HEK293 (cell line): ENCODE measurements at regions not wholly inside any gene's neighbourhood (a gene's known extent, or its start where the extent isn't known, plus 50 kb on each side); places are given as distances from the start of the nearest gene placed in this dataset.

Source experiments
- CTCF ChIA-PET: fragments of 350-600 bp; formaldehyde crosslinking; extraction: SDS; loops from one replicate; lab custom pipeline; 2021; ENCODE audit warnings: antibody characterized with exemption; lab: Yijun Ruan, JAX
- POLR2A ChIA-PET: fragments of 300-600 bp; formaldehyde crosslinking; extraction: SDS; loops from one replicate; lab custom pipeline; 2020; ENCODE audit warnings: antibody characterized with exemption, inconsistent platforms; lab: Yijun Ruan, JAX
- H3K27ac ChIP-seq: fragments of 200-500 bp; sonication (Bioruptor generic); 2 replicates; pipeline ENCODE4 v1.5.1; 2014; ENCODE audit warnings: low read depth, low read length, control low read depth, inconsistent platforms; ENCODE audit errors: extremely low read depth
- H3K36me3 ChIP-seq, 2 experiments: fragments of 200-500 bp in 1 of 2; sonication (Bioruptor generic) in 1 of 2; 1 replicate in 1 of 2; 2 replicates in 1 of 2; pipeline ENCODE4 v1.5.1; 2014 to 2017; ENCODE audit warnings: inconsistent platforms in 2 of 2, low read length in 2 of 2; ENCODE audit not compliant: control insufficient read depth in 2 of 2, insufficient read depth in 1 of 2
- H3K4me1 ChIP-seq: fragments of 200-500 bp; sonication (Bioruptor generic); 2 replicates; pipeline ENCODE4 v1.5.1; 2014; ENCODE audit warnings: mild to moderate bottlenecking, low read length, inconsistent platforms; ENCODE audit not compliant: control insufficient read depth, insufficient read depth
- H3K4me3 ChIP-seq: 2 replicates; pipeline ENCODE4 v1.5.1; 2011; ENCODE audit warnings: low read depth, mild to moderate bottlenecking, control low read depth, low read length, moderate library complexity
- H3K9me3 ChIP-seq: fragments of 200-500 bp; sonication (Bioruptor generic); 2 replicates; pipeline ENCODE4 v1.5.1; 2014; ENCODE audit warnings: low read depth, low read length, inconsistent platforms; ENCODE audit not compliant: control insufficient read depth, insufficient read depth
- HOXD13 ChIP-seq: sonication (generic); formaldehyde crosslinking; IDR thresholded peaks from 2 replicates; pipeline ENCODE4 v1.8.0; 2022; ENCODE audit warnings: missing genetic modification reagents, borderline replicate concordance
- ZBTB17 ChIP-seq: fragments of 450-650 bp; formaldehyde crosslinking; IDR thresholded peaks from 2 replicates; pipeline ENCODE4 v1.5.1; 2016; ENCODE audit warnings: missing biosample characterization, missing genetic modification characterization
- ZBTB7A ChIP-seq: fragments of 450-650 bp; formaldehyde crosslinking; IDR thresholded peaks from 2 replicates; pipeline ENCODE4 v1.5.1; 2016; ENCODE audit warnings: low read depth, missing biosample characterization, missing genetic modification characterization
- ZEB2 ChIP-seq: fragments of 450-650 bp; formaldehyde crosslinking; IDR thresholded peaks from 2 replicates; pipeline ENCODE4 v1.5.1; 2016; ENCODE audit warnings: missing biosample characterization, missing genetic modification characterization
- ZFP41 ChIP-seq: fragments of 450-650 bp; formaldehyde crosslinking; IDR thresholded peaks from 2 replicates; pipeline ENCODE4 v1.5.1; 2016; ENCODE audit warnings: missing biosample characterization, missing genetic modification characterization, borderline replicate concordance
- ZNF114 ChIP-seq: fragments of 450-650 bp; formaldehyde crosslinking; IDR thresholded peaks from 2 replicates; pipeline ENCODE4 v1.5.0; 2017; ENCODE audit warnings: missing biosample characterization, missing genetic modification characterization
- ZNF169 ChIP-seq: fragments of 450-650 bp; formaldehyde crosslinking; IDR thresholded peaks from 2 replicates; pipeline ENCODE4 v1.5.1; 2016; ENCODE audit warnings: missing biosample characterization, missing genetic modification characterization
- ZNF24 ChIP-seq: fragments of 450-650 bp; formaldehyde crosslinking; IDR thresholded peaks from 2 replicates; pipeline ENCODE4 v1.5.1; 2016; ENCODE audit warnings: missing biosample characterization, missing genetic modification characterization
- ZNF548 ChIP-seq: fragments of 450-650 bp; formaldehyde crosslinking; IDR thresholded peaks from 2 replicates; pipeline ENCODE4 v1.5.1; 2016; ENCODE audit warnings: missing biosample characterization, missing genetic modification characterization
- ZNF561 ChIP-seq: fragments of 450-650 bp; IDR thresholded peaks from 2 replicates; pipeline ENCODE4 v1.5.1; 2018; ENCODE audit warnings: missing biosample characterization, missing genetic modification characterization, borderline replicate concordance
- ZNF785 ChIP-seq: fragments of 450-650 bp; formaldehyde crosslinking; IDR thresholded peaks from 2 replicates; pipeline ENCODE4 v1.5.1; 2016; ENCODE audit warnings: missing biosample characterization, missing genetic modification characterization
- TF ChIP-seq, protein P1 (sequence below): fragments of 450-650 bp; formaldehyde crosslinking; IDR thresholded peaks from 2 replicates; pipeline ENCODE4 v1.5.1; 2016; ENCODE audit warnings: missing biosample characterization, missing genetic modification characterization
- TF ChIP-seq, protein P2 (sequence below): fragments of 450-650 bp; formaldehyde crosslinking; IDR thresholded peaks from 2 replicates; pipeline ENCODE4 v1.5.1; 2016; ENCODE audit warnings: missing biosample characterization, missing genetic modification characterization, borderline replicate concordance
- TF ChIP-seq, protein P3 (sequence below): fragments of 450-650 bp; formaldehyde crosslinking; IDR thresholded peaks from 2 replicates; pipeline ENCODE4 v1.5.1; 2016; ENCODE audit warnings: missing biosample characterization, missing genetic modification characterization, low read depth

DNA sequence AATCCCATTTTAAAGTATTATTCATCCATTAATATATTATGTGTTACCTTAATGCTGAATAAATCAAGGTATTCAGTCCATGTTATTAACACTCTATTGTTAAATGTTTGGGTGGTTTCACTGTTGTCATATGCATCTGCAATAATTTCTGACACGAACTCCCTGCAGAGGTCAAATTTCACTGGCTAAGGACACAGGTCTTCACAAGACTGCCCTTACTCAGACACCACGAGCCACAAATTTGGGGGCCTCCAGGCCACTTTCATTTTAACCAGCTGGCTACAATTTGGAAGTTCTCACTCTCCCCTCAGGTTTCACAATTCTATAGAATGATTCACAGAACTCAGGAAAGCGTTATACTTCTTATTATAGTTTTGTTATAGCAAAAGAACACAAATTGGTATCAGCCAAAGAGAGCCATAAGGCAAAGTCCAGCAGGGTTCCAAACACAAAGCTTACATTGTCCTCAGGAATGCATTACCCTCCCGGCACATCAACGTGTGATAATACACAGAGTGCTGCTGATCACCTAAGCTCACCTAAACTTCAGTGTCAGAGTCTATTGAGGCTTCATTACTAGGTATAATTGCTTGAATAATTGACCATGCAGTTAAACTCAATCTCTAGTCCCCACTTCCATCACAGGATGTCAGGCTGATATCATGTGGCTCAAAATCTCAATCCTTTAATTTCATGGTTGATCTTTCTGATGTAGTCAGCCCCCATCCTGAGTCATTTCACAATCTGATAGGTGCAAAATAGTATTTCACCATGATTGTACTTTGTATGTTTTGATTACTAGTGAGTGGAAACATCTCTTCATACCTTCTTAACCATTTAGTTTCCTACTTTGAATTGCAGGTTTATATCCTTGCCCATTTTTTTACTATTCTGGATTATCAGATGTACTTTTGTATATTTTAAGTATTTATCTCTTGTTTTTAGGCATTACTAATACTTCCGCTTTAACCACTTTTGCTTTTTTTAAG lies 441.4 kb upstream of the AGTR1 start:
- Histone ChIP-seq H3K9me3 (no peaks in the 10 kb centered on the region), H3K4me3 (no peak overlapping the region), H3K27ac (no peak overlapping the region), H3K4me1 (no peaks in the 10 kb centered on the region), H3K36me3 (no peaks in the 10 kb centered on the region)
- TF ChIP-seq ZNF548 (tag by site-specific recombination), result no peak
- no peak for TF ChIP-seq ZNF785 (tag by site-specific recombination)
- TF ChIP-seq HOXD13 (CRISPR knock-in tag), result no peak
- TF ChIP-seq, protein P1, sequence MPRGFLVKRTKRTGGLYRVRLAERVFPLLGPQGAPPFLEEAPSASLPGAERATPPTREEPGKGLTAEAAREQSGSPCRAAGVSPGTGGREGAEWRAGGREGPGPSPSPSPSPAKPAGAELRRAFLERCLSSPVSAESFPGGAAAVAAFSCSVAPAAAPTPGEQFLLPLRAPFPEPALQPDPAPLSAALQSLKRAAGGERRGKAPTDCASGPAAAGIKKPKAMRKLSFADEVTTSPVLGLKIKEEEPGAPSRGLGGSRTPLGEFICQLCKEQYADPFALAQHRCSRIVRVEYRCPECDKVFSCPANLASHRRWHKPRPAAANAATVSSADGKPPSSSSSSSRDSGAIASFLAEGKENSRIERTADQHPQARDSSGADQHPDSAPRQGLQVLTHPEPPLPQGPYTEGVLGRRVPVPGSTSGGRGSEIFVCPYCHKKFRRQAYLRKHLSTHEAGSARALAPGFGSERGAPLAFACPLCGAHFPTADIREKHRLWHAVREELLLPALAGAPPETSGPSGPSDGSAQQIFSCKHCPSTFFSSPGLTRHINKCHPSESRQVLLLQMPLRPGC (tag by site-specific recombination), result no peak
- TF ChIP-seq ZNF561 (tag by site-specific recombination), result no peak
- no peak for TF ChIP-seq ZEB2 (tag by site-specific recombination)
- no peak for TF ChIP-seq ZBTB17 (tag by site-specific recombination)
- TF ChIP-seq ZNF24 (tag by site-specific recombination), result no peak
- no peak for TF ChIP-seq ZFP41 (tag by site-specific recombination)
- TF ChIP-seq, protein P2, sequence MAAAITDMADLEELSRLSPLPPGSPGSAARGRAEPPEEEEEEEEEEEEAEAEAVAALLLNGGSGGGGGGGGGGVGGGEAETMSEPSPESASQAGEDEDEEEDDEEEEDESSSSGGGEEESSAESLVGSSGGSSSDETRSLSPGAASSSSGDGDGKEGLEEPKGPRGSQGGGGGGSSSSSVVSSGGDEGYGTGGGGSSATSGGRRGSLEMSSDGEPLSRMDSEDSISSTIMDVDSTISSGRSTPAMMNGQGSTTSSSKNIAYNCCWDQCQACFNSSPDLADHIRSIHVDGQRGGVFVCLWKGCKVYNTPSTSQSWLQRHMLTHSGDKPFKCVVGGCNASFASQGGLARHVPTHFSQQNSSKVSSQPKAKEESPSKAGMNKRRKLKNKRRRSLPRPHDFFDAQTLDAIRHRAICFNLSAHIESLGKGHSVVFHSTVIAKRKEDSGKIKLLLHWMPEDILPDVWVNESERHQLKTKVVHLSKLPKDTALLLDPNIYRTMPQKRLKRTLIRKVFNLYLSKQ (tag by site-specific recombination), result no peak
- no peak for TF ChIP-seq ZNF169 (tag by site-specific recombination)
- no peak for TF ChIP-seq ZNF114 (tag by site-specific recombination)
- ChIA-PET CTCF (interaction anchor here (0.6 kb wide), 1 partner anchor 12 kb away, joined by 3 read pairs; no protein-coding TSS in a partner anchor), POLR2A (no interaction called here)

DNA sequence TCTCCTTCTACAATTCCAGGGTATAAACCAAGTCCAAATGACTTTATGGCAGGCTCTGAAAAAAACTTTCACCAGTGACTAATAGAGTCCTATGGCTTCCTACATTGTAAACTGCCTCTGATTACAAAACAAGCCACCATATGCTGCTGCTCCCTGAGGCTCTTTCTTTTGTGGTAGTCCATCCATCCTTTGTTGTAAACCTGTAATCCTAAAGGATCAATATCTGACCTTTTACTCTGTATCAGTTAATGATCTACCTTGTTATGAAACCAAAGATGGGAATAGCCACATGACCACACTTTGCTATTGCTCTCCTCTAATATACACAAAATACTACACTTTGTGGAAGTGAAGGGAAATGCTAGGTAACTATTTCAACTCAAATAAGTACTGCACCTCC lies 434.7 kb upstream of the AGTR1 start:
- no peak for TF ChIP-seq ZBTB7A (tag by site-specific recombination)
- TF ChIP-seq, protein P1 (tag by site-specific recombination), result no peak
- TF ChIP-seq, protein P3, sequence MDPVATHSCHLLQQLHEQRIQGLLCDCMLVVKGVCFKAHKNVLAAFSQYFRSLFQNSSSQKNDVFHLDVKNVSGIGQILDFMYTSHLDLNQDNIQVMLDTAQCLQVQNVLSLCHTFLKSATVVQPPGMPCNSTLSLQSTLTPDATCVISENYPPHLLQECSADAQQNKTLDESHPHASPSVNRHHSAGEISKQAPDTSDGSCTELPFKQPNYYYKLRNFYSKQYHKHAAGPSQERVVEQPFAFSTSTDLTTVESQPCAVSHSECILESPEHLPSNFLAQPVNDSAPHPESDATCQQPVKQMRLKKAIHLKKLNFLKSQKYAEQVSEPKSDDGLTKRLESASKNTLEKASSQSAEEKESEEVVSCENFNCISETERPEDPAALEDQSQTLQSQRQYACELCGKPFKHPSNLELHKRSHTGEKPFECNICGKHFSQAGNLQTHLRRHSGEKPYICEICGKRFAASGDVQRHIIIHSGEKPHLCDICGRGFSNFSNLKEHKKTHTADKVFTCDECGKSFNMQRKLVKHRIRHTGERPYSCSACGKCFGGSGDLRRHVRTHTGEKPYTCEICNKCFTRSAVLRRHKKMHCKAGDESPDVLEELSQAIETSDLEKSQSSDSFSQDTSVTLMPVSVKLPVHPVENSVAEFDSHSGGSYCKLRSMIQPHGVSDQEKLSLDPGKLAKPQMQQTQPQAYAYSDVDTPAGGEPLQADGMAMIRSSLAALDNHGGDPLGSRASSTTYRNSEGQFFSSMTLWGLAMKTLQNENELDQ, result no peak
- Histone ChIP-seq H3K4me3 (no peak overlapping the region), H3K4me1 (no peaks in the 10 kb centered on the region), H3K9me3 (no peaks in the 10 kb centered on the region), H3K36me3 (no peaks in the 10 kb centered on the region), H3K27ac (no peak overlapping the region)
- ChIA-PET CTCF (no interaction called here), POLR2A (no interaction called here)
